HepG2 (cell line): ENCODE measurements at regions not wholly inside any gene's neighbourhood (a gene's known extent, or its start where the extent isn't known, plus 50 kb on each side); places are given as distances from the start of the nearest gene placed in this dataset.

Experiments used
- ATAC-seq: fragments of 200-7000 bp; cut with Tn5 transposase; 3 replicates; pipeline ENCODE4 v1.9.1; 2020; ENCODE audit warnings: mild to moderate bottlenecking, moderate library complexity
- BruUV-seq: library from RNA; stranded (reverse); fragments of 400-500 nt; replicated peaks from 2 replicates; lab custom pipeline; 2021; lab: Mats Ljungman, UMichigan
- CTCF ChIA-PET: fragments of 300-600 bp; formaldehyde crosslinking; extraction: SDS; loops from one replicate; lab custom pipeline; 2021; ENCODE audit warnings: low total read pairs, inconsistent platforms, low intra/inter-chr PET ratio; lab: Yijun Ruan, JAX
- POLR2A ChIA-PET: fragments of 350-600 bp; sonication (Branson Sonifier 250); formaldehyde crosslinking; loops from one replicate; lab custom pipeline; 2020; ENCODE audit warnings: antibody characterized with exemption, inconsistent platforms; lab: Yijun Ruan, JAX
- DNase-seq: peaks from one replicate; pipeline ENCODE4 v3.0.0-alpha.2; 2015; ENCODE audit warnings: low spot score
- FAIRE-seq: peaks from 3 replicates; lab custom pipeline; 2011; peaks lifted over from hg19 to GRCh38; lab: Jason Lieb, UNC
- H2AFZ ChIP-seq: one replicate; pipeline ENCODE4 v1.6.1; 2011; ENCODE audit warnings: low read length, inconsistent platforms
- H3K27ac ChIP-seq: fragments of 300-600 bp; 3 replicates; pipeline ENCODE4 v1.8.0; 2011; ENCODE audit warnings: mixed run types, mild to moderate bottlenecking, mixed read lengths, low read length, inconsistent platforms; ENCODE audit not compliant: insufficient read depth; ENCODE audit errors: extremely low read length
- H3K27me3 ChIP-seq, 2 experiments: fragments of 200-600 bp in 1 of 2; 2 replicates in 1 of 2; 3 replicates in 1 of 2; pipeline versions ENCODE4 v1.6.0 to v1.8.0; 2011; ENCODE audit warnings: low read length in 2 of 2, mild to moderate bottlenecking in 2 of 2, moderate library complexity in 2 of 2, inconsistent platforms in 1 of 2; ENCODE audit not compliant: insufficient read depth in 2 of 2, control insufficient read depth in 1 of 2
- H3K36me3 ChIP-seq, 2 experiments: fragments of 200-600 bp in 1 of 2; replicated peaks in 1 of 2; 2 replicates in 1 of 2; 3 replicates in 1 of 2; pipeline versions ENCODE4 v1.5.1 to v1.8.0; 2011; ENCODE audit warnings: low read length in 2 of 2, inconsistent platforms in 1 of 2; ENCODE audit not compliant: insufficient read depth in 2 of 2, control insufficient read depth in 1 of 2
- H3K4me1 ChIP-seq: 2 replicates; pipeline ENCODE4 v1.5.1; 2012; ENCODE audit warnings: low read length, inconsistent platforms; ENCODE audit not compliant: insufficient read depth
- H3K4me2 ChIP-seq: 2 replicates; pipeline ENCODE4 v1.6.0; 2011; ENCODE audit warnings: low read depth, low read length, inconsistent platforms
- H3K4me3 ChIP-seq, 3 experiments: fragments of 200-600 bp in 1 of 3; sonication (generic), shearing (Covaris generic) in 1 of 3; replicated peaks in 1 of 3; 2 replicates each; pipeline ENCODE4 v1.5.1; 2011 to 2016; ENCODE audit warnings: low read length in 3 of 3, inconsistent platforms in 2 of 3, low read depth in 2 of 3, mild to moderate bottlenecking in 2 of 3, control low read depth in 1 of 3, mixed read lengths in 1 of 3; ENCODE audit not compliant: insufficient read depth in 1 of 3
- H3K79me2 ChIP-seq: one replicate; pipeline ENCODE4 v1.6.1; 2011; ENCODE audit warnings: low read length, inconsistent platforms; ENCODE audit not compliant: insufficient read depth
- H3K9ac ChIP-seq: 2 replicates; pipeline ENCODE4 v1.6.0; 2011; ENCODE audit warnings: mild to moderate bottlenecking, low read depth, low read length, inconsistent platforms; ENCODE audit not compliant: insufficient read depth
- H3K9me3 ChIP-seq: 2 replicates; pipeline ENCODE4 v1.5.1; 2012; ENCODE audit warnings: mild to moderate bottlenecking, low read length
- H4K20me1 ChIP-seq: 2 replicates; pipeline ENCODE4 v1.6.0; 2011; ENCODE audit warnings: inconsistent platforms, mild to moderate bottlenecking, low read length, moderate library complexity; ENCODE audit not compliant: insufficient read depth
- DDIT3 ChIP-seq: sonication (generic); formaldehyde crosslinking; IDR thresholded peaks from 2 replicates; pipeline ENCODE4 v1.4.0; 2020; ENCODE audit warnings: mild to moderate bottlenecking, missing genetic modification reagents
- HINFP ChIP-seq: sonication (generic); formaldehyde crosslinking; IDR thresholded peaks from 2 replicates; pipeline ENCODE4 v1.4.0; 2020; ENCODE audit warnings: low read depth, mild to moderate bottlenecking, missing genetic modification reagents
- STAT6 ChIP-seq: sonication (generic); formaldehyde crosslinking; IDR thresholded peaks from 2 replicates; pipeline ENCODE4 v1.4.0; 2020; ENCODE audit warnings: missing genetic modification reagents, mild to moderate bottlenecking, borderline replicate concordance
- ZNF362 ChIP-seq: sonication (generic); formaldehyde crosslinking; IDR thresholded peaks from 2 replicates; pipeline ENCODE4 v1.4.0; 2020; ENCODE audit warnings: missing genetic modification reagents, mild to moderate bottlenecking, borderline replicate concordance
- ZNF451 ChIP-seq: sonication (generic); formaldehyde crosslinking; IDR thresholded peaks from 2 replicates; pipeline ENCODE4 v1.5.0; 2020; ENCODE audit warnings: mild to moderate bottlenecking, missing genetic modification reagents
- ZNF597 ChIP-seq: sonication (generic); formaldehyde crosslinking; IDR thresholded peaks from 2 replicates; pipeline ENCODE4 v1.5.0; 2020; ENCODE audit warnings: missing genetic modification reagents
- ZNF773 ChIP-seq: sonication (generic); formaldehyde crosslinking; IDR thresholded peaks from 2 replicates; pipeline ENCODE4 v1.4.0; 2020; ENCODE audit warnings: missing genetic modification reagents, borderline replicate concordance
- WGBS: methylation state at CpG from one replicate; pipeline ENCODE4 v1.1.6; 2017; ENCODE audit warnings: low lambda C conversion rate; 5-methylcytosine and 5-hydroxymethylcytosine counted together
- in situ Hi-C: cut with HindIII; loops from 2 replicates; pipeline ENCODE4 v1.10.0; 2017; ENCODE audit warnings: low pct_unique_long_range_greater_than_20kb; ENCODE audit not compliant: extremely low pct_ligation_motif_present
- intact Hi-C: fragments of 100-400 bp; cut with micrococcal nuclease; formaldehyde crosslinking; loops from one replicate; pipeline ENCODE4 v1.10.0; 2022; ENCODE audit not compliant: unreplicated experiment

- BruUV-seq = no TSS peak
- Histone ChIP-seq H3K79me2 (no peaks in the 10 kb centered on the region), H3K27ac (no peak overlapping the region), H3K4me3 (no peak overlapping the region), H3K27me3 (no peaks in the 10 kb centered on the region), H3K4me1 (peaks cover 11% of the 10 kb centered on the region), H3K36me3 (no peaks in the 10 kb centered on the region), H3K4me2 (no peak overlapping the region), H4K20me1 (no peaks in the 10 kb centered on the region), H3K9me3 (no peaks in the 10 kb centered on the region), H2AFZ (no peak overlapping the region), H3K9ac (no peak overlapping the region)
- in situ Hi-C loops (no loop called here), intact Hi-C loops (no loop called here)
- CTCF ChIA-PET = no interaction called here
- POLR2A ChIA-PET = no interaction called here
- FAIRE-seq = no peak
- no peak; the same call in 2 of the 3 replicates for ATAC-seq
- TF ChIP-seq ZNF597 (CRISPR knock-in tag) = no peak
- TF ChIP-seq ZNF773 (CRISPR knock-in tag) = no peak
- TF ChIP-seq ZNF451 (CRISPR knock-in tag) = no peak
- TF ChIP-seq ZNF362 (CRISPR knock-in tag) = no peak
- no peak for TF ChIP-seq HINFP (CRISPR knock-in tag)
- no peak for TF ChIP-seq DDIT3 (CRISPR knock-in tag)
- TF ChIP-seq STAT6 (CRISPR knock-in tag) = no peak
- no peak for DNase-seq
- 62% methylated on average over 1 of the region's 1 CpG for WGBS
Observed at GRCh38 chr13:39210961-39211534, 172.8 kb downstream of the NHLRC3 start.
